Stimulated activated CD4-positive, alpha-beta T cell treated with anti-CD3 and anti-CD28 coated beads, Interleukin-12 subunit alpha, Interleukin-12 subunit beta, amount 100 ng/mL, for 48 hours (primary cell): ENCODE measurements at regions not wholly inside any gene's neighbourhood (a gene's known extent, or its start where the extent isn't known, plus 50 kb on each side); places are given as distances from the start of the nearest gene placed in this dataset.
"Not testable (repeated sequence)": the region's sequence is repeated elsewhere in the genome, so short reads cannot be mapped to it uniquely, and the experiment has no call there.

Experiments
- DNase-seq, 3 donors: peaks; one replicate each; pipeline ENCODE4 v3.0.0-alpha.2; 2020; ENCODE audit warnings: low read depth in 2 of 3, low spot score in 1 of 3

DNA sequence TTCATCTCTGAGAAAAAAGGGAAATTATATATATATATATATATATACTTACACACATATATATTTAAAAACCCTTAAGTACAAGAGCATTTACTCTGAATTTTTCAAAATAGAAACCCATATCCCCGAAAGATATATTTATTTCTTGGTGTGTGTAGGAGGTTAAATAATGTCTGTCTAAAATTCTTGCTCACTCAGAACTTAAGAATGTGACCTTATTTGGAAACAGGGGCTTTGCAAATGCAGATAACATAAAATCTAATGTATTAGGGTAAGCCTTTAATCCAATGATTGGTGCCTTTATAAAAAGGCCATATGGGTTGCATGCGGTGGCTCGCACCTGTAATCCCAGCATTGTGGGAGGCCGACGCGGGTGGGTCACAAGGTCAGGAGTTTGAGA is 517.3 kb upstream of the TLE4 start:
- DNase-seq, result no peak

- no peak for DNase-seq
Measured at GRCh38 chr9:79056041-79056440, 515.7 kb upstream of the TLE4 start.

DNA sequence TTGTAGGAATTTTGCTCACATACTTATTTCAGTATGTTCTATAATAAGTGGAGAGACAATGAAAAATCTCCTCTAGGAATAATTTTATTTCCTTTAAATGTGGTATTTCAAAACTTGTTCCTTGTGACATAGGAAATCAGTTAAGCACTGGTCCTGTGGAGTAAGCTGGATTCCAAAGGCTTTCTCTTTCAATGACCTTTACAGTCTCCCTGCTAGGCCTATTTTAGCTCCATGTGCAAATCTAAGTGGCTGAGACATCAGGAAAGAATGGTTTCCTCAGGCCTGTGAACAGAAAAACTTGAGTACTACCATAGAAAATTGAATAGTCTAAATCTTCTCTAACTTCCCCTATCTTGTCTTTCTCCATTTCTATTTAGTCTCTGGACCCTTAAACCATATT is 514.2 kb upstream of the TLE4 start:
- DNase-seq, result no peak

DNA sequence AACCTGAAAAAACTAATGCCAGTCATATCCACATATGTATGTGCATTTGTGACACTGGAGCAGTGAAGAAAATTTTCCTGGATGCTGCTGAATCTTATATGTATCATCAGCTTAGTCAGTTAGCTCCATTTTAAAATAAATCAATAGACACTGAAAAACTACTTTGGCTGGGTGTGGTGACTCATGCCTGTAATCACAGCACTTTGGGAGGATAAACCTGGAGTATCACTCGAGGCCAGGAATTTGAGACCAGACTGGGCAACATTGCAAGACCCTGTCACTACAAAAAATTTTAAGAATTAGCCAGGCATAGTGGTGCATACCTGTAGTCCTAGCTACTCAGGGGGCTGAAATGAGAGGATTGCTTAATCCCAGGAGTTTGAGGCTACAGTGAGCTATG is 511.0 kb upstream of the TLE4 start:
- no peak for DNase-seq

GRCh38 chr9:79061752-79062616 is 509.8 kb upstream of the TLE4 start:
- no peak for DNase-seq

- no peak for DNase-seq
Measured at GRCh38 chr9:79073201-79073600, 498.6 kb upstream of the TLE4 start.

DNA sequence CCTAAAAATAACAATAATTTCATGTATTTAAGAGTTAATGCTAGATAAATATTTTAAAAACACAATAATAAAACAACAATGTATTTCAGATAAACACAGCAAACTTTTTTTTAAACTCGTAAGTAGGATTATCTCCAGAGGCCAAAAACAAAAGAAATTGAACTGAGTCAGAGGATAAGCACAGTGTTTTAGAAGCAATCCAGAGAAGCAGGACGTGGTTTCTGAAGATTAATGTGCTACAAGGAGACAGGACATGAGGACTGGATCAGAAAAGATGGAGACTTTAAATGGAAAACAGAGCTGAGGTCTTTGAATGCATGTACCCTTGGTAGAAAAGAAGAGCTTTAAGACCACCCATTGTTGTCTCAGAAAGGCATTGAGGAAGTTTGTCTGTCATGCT is 491.2 kb upstream of the TLE4 start:
- DNase-seq, result no peak

DNA sequence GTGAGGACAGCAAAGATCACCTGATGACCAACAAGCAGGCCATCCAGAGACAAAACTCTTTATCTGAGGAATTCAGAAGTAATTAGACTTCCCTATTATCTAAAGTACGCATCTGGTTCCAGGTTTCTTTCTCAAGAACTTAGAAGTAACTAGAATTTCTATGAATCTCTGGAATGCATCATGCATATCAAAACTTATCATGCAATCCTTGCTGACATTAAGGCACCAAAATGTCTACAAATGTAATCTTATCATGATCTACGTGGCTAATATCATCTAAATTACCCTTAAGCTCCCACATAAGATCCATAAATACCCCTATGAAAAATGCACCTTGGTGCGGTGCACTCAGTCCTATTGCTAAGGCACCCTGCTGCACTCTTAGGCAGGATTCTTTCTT is 488.1 kb upstream of the TLE4 start:
- DNase-seq, result no peak

DNA sequence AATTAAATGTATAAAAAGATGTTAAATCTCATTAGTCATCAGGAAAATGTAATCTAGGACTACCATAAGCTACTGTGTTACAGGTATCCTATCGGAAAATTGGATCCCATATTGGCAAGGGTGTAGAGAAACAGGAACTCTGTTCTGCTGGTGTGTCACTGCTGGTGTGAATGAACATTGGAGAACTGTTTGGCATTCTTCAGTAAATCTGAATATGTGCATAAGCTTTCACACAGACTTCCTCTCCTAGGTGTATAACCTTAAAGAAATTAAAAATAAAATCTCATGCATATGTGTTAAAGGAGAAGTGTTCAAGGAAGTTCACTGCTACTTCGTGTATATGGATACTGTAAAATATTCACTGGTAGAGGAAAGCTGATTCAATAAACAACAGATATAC is 484.6 kb upstream of the TLE4 start:
- DNase-seq, result no peak

- DNase-seq, result no peak
Measured at GRCh38 chr9:79089054-79089560, 482.7 kb upstream of the TLE4 start.

- not testable (repeated sequence) for DNase-seq
Measured at GRCh38 chr9:79089851-79090250, 481.9 kb upstream of the TLE4 start.

DNA sequence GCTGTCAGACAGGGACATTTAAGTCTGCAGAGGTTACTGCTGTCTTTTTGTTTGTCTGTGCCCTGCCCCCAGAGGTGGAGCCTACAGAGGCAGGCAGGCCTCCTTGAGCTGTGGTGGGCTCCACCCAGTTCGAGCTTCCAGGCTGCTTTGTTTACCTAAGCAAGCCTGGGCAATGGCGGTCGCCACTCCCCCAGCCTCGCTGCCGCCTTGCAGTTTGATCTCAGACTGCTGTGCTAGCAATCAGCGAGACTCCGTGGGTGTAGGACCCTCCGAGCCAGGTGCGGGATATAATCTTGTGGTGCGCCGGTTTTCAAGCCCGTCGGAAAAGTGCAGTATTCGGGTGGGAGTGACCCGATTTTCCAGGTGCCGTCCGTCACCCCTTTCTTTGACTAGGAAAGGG is 468.5 kb upstream of the TLE4 start:
- DNase-seq, result not testable (repeated sequence)

- no peak for DNase-seq
Measured at GRCh38 chr9:79104216-79104615, 467.5 kb upstream of the TLE4 start.

DNA sequence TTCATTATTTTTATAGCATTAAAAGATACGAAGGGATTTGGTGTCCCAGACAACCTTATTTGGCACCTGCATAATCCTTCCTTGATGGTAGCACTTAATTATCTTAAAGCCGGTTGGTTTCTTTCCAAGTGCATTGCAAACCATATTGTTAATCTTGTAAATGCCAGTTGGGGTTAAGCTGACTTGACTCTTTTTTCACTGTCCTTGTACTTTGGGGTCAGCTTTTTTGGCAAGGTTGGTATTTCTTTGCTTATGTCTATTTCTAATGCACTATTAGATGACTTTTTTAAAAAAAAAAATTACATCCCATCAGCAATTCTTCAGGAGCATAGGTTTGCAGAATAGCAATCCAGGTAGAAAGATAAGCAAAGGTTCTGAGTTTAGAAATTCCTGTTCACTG is 466.8 kb upstream of the TLE4 start:
- DNase-seq, result no peak

- DNase-seq, result no peak
Measured at GRCh38 chr9:79107911-79108676, 463.7 kb upstream of the TLE4 start.

GRCh38 chr9:79111653-79112052 is 460.1 kb upstream of the TLE4 start:
- DNase-seq, result no peak

GRCh38 chr9:79115176-79115575 is 456.6 kb upstream of the TLE4 start:
- DNase-seq, result no peak

DNA sequence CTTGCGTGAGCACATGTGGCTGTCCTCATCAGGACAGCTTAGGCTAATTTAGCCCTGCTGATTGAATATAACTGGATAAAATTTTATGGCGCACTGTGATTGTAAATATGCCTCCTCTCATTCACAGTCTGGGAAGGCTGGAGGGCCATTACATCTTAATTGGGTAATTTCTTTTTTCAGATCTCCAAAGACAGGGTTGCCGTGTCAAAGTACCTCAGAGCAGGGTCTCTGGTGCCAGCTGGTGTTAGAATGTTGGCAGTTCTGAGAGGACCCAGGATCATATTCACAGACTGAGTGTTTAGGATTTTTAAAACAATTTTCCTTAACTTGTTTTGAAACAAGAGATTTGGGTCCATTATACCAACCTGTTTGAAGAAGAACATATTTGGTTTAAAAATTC is 455.7 kb upstream of the TLE4 start:
- no peak for DNase-seq

DNA sequence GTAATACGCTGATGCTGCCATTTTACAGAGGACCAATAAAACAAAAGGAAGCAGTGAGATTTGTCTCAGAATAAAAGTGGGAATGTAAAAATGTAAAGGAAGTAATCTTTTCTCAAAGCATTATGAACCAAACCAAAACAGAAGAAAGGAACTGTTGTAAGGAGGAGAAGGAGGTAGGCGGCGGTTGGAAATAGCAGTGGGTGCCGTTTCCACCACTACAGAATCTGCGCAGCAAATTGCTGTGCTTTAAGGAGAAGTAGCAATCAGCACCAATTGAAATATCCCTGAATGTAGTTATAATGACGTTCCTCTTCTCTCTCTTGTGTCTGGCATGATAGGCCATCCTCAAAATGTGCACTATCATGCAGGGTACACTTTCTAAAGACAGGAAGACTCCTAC is 455.1 kb upstream of the TLE4 start:
- no peak for DNase-seq

- no peak for DNase-seq
Measured at GRCh38 chr9:79120533-79120932, 451.2 kb upstream of the TLE4 start.

DNA sequence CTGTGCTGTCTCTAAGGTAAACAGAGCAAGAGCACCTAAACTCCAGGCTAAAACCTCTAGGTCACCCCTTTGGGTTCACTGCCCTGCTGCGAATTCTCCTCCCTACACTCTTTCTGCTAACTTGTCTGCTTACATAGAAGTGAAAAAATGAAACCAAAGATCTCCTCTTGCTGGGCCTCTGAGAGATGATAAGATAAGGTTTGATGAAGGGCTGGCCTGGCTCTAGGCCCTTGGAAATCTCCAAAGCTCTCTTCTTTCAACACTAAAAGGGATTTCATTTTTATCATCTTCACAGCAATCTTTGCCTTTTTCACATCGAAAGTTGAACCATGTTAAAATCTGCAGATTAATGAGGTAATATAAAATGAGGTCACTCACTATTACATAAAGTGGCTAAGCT is 450.8 kb upstream of the TLE4 start:
- no peak for DNase-seq

GRCh38 chr9:79123415-79123814 is 448.4 kb upstream of the TLE4 start:
- DNase-seq, result no peak
